NCI-H1436 treated with DMSO at 0.1 percent for 48 hours (cell line): ENCODE measurements at regions not wholly inside any gene's neighbourhood (a gene's known extent, or its start where the extent isn't known, plus 50 kb on each side); places are given as distances from the start of the nearest gene placed in this dataset.
"Not testable (repeated sequence)": the region's sequence is repeated elsewhere in the genome, so short reads cannot be mapped to it uniquely, and the experiment has no call there.

ENCODE experiments used
- DNase-seq: peaks from one replicate; lab custom pipeline; 2025; lab: John Stamatoyannopoulos, UW

- DNase-seq, result no peak
These were observed 112.3 kb upstream of the CST7 start for GRCh38 chr20:24836661-24837299.

DNA sequence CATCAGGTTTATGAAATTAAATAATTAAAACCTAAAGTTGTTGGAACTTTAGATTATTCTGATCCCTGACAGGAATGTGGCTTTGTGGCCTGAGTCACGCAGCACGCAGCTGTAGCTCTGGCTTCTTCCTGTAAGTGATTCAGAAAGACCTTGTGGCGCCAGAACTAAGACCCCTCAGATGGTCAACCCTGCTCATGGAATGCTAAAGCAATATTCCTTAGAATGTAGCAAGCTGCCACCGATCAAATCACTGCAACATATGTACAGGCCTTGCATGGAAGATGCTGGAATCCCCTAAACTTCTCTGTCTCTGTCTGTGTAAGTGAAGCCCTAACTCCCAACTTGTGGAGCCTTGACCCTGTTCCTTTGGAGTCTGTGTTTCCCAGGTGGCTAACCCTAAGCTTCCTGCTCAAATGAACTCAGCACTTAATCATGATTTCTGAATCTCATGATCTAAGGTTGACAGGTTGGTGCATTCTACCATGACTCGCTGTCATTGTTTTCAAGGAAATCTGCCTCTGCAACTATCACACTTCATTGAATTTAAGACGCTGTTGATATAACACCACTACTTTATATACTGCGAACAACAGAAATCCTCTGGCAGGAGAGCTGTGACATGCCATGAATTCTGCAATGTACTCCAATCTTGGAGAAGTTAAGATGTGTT lies 111.2 kb upstream of the CST7 start:
- no peak for DNase-seq

GRCh38 chr20:24838546-24839535 lies 110.2 kb upstream of the CST7 start:
- no peak for DNase-seq

- DNase-seq, result no peak
These were observed 108.9 kb upstream of the CST7 start for GRCh38 chr20:24840121-24840713.

DNA sequence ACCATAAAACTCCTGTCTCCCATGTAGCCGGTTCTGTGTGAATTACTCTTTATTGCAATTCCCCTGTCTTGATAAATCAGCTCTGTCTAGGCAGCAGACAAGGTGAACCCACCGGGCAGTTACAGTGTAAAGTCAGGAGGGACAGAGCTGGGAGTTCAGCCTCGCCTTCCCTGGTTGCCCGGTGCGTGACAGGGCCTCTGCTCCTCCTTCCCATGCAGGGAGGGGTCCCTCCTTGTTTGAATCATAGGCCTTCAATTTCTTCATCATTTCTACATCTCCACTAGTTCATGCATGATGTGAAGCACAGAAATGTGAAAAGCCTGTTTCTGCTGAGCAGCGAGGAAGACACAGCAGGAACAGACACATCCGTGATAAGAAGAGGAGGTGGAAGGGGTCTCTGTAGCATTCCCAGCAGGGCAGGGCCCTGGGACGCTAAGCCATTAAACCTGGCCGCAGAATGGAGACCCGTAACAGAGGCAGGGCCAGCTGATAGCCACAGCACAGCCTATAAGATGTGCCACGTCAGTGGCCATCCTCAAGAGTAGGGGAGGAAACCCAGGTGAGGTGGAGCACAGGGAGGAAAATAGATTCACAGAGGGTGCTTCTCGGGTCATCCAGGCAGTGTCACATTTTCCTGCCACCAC lies 106.7 kb upstream of the CST7 start:
- no peak for DNase-seq

- DNase-seq, result no peak
These were observed 106.0 kb upstream of the CST7 start for GRCh38 chr20:24842918-24843715.

DNA sequence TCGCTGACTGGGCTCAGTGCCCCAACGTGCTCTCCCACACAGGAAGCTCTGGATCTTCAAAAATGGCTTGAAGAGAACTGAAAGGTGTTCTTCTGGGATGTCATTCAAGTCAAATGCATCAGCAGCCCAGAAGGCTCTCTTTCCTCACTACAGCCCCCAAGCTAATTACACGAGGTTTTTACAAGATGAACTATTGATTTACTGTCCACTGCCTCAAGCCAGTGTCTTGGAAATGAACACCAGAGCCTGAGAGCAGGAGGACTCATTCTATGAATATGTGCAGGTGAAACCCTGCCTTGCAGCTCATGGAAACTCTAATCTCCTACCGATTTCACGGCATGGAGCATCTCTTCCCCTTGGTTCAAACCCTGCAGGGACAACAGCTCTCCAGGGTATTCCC lies 98.9 kb upstream of the CST7 start:
- no peak for DNase-seq

GRCh38 chr20:24851346-24852019 lies 97.6 kb upstream of the CST7 start:
- DNase-seq, result no peak

GRCh38 chr20:24853916-24854315 lies 95.2 kb upstream of the CST7 start:
- no peak for DNase-seq

DNA sequence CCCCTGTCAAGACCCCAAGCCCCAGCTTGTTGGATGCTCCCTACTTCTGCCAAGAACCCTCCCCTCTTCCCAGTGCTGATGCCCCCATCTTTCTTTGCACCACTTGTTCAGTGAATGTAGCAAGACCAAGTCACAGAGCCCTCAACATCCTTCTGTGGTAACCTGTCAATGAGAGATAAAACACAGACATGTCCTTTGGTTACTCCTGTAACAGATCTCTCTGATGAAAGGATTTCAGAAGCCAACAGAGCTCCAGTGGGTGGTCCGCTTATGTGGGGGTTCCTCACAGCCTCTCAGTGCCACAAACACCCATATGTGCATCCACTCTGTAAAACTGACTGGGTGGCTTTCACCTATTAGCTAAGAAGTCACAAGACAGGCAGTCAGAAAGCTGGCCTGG lies 93.2 kb upstream of the CST7 start:
- DNase-seq, result no peak

DNA sequence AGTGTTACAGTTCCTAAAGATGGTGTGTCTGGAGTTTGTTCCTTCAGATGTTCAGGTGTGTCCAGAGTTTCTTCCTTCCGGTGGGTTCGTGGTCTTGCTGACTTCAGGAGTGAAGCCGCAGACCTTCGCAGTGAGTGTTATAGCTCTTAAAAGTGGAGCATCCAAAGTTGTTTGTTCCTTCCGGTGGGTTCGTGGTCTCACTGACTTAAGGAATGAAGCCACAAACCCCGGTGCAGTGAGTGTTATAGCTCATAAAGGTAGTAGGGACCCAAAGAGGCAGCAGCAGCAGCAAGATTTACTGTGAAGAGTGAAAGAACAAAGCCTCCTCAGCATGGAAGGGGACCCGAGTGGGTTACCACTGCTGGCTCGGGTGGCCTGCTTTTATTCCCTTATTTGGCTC lies 90.6 kb upstream of the CST7 start:
- DNase-seq, result not testable (repeated sequence)

- DNase-seq, result no peak
These were observed 89.5 kb upstream of the CST7 start for GRCh38 chr20:24859539-24859938.

DNA sequence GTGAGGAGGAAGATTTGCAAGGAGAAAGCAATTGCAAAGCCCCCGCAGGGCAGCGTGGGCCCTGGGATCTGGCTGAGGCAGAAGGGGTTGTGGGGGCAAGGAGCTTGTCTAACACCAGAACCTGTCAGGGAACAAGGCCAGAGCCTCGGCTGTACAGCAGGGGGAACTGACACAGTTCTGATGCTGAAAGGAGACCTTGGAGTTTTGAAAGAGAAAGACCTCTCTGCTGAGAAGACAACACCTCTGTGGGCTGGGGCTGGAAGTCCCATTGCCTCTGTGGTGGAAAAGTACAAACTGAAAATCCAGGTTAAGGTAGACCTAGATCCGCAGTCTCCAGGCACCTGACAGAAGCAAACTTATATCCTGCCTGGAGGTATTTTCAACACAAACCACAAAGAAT lies 86.9 kb upstream of the CST7 start:
- DNase-seq, result no peak

DNA sequence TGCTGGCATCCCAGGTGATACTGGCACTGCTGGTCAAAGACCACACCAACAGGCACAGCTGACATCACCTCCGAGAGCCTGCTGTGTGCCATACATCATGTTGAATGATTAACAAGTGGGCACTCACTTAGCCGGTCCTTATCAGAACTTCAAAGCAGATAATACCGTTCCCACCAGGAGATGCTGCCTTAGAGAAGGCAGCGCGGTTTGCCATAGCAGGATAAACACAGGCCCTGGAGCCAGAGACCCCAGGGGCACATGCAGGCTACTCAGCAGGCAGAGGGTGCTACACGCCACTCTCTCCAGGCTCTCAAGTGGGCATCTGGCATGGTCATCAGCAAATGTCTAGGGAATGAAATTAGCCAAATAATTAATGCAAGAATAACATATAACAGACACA lies 86.5 kb upstream of the CST7 start:
- DNase-seq, result no peak

DNA sequence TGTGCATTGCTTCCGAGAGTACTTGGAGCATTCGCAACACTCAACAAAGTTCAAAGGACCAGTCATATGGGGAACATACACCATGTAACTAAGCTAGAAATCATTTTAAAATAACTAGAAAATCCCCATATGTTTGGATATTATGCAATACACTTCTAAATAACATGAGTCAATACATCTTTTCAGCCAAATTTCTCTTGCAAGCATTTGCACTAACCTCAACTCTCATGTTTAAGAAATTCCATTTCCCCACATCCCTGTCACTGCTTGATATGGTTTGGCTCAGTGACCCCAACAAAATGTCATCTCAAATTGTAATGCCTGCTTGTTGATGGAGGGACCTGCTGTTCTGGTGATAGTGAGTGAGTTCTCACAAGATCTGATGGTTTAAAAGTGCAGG lies 85.7 kb upstream of the CST7 start:
- no peak for DNase-seq

DNA sequence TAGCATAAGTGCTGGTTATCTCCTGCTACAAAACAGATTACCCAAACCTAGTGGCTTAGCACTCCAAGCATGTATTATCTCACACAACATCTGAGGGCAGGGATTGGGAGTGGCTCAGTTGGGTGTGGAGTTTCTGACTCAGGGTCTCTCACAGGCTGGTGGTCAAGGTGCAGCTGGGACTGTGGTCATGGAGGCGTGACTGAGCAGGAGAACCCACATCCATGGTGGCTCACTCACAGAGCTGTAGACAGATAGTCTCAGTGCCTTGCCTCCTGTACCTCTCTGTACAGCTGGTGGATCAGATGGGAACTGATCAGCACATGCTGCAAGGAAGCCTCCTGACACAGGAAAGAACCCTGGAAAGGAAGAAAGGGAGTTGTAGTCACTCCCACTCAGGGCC lies 83.1 kb upstream of the CST7 start:
- DNase-seq, result no peak

- no peak for DNase-seq
These were observed 82.3 kb upstream of the CST7 start for GRCh38 chr20:24866742-24867141.

- DNase-seq, result no peak
These were observed 81.5 kb upstream of the CST7 start for GRCh38 chr20:24867556-24867955.

DNA sequence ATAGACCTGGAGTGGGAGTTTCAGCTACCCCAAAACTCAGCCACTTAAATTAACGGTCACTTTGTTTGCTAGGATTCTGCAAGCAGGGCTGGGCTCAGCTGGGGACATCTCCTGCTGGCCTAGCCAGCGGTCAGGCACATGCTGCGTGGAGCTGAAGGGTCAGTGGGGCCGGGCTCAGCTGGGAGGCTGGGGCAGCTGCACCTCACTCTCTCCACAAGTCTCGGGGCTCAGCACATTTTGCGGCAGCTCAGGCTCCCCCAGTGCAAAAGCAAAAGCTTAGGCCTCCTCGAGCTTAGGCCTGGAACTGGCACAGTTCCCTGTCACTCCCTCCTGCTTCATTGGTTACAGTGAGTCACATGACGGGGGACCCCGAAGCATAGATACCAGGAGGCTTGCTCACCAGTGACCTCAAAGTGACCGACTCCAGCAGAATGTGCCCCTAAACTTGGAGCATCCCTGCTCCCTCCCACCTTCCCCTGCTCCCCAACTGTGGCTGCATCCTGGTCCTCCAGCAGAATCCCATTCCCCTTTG lies 80.6 kb upstream of the CST7 start:
- DNase-seq, result no peak

DNA sequence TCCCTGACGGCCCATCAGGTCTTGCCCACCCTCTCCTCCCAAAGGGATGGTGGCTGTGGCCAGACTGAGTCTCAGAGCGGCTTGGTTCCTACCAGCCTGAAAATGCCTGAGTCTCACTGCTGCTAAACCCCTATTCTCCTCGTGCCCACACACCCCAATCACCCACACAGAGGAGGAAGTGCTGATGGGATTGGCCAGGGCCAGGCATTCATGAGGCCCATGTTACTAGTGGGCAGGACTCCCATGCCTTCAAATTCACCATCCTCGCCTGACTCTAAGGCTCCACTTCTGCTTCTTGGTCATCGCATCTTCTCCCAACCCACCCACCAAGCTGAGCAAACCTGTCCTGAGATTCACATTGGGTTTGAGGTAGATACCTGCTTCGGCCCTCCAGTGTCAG lies 80.1 kb upstream of the CST7 start:
- no peak for DNase-seq
